Activated T-helper 2 cell treated with anti-CD3 and anti-CD28 coated beads, Interferon-gamma antibody, Interleukin-2, Interleukin-4, amounts not matched to agents 10 μg/mL and 5 μg/mL and 100 μg/mL, durations not matched to agents 14 hours and 24 hours and 36 hours (primary cell): ENCODE measurements at regions not wholly inside any gene's neighbourhood (a gene's known extent, or its start where the extent isn't known, plus 50 kb on each side); places are given as distances from the start of the nearest gene placed in this dataset.
"Not testable (repeated sequence)": the region's sequence is repeated elsewhere in the genome, so short reads cannot be mapped to it uniquely, and the experiment has no call there.

Source experiments
- DNase-seq: peaks from one replicate; pipeline ENCODE4 v3.0.0; 2021; ENCODE audit warnings: low spot score
- H3K27ac Mint-ChIP-seq: one replicate; pipeline ENCODE4 v1.8.0; 2021; ENCODE audit warnings: mixed read lengths
- H3K27me3 Mint-ChIP-seq: one replicate; pipeline ENCODE4 v1.8.0; 2021; ENCODE audit warnings: low read depth, mixed read lengths
- H3K36me3 Mint-ChIP-seq: one replicate; pipeline ENCODE4 v1.8.0; 2021; ENCODE audit warnings: low read depth, mixed read lengths
- H3K4me1 Mint-ChIP-seq: one replicate; pipeline ENCODE4 v1.8.0; 2021; ENCODE audit warnings: low read depth, mixed read lengths
- H3K4me3 Mint-ChIP-seq: one replicate; pipeline ENCODE4 v1.8.0; 2021; ENCODE audit warnings: low read depth, mild to moderate bottlenecking, moderate library complexity, mixed read lengths
- H3K9me3 Mint-ChIP-seq: one replicate; pipeline ENCODE4 v1.8.0; 2021; ENCODE audit warnings: mixed read lengths
- intact Hi-C: fragments of 100-400 bp; cut with micrococcal nuclease; formaldehyde crosslinking; loops from one replicate; pipeline ENCODE4 v1.15.1; 2023

GRCh38 chr6:54493138-54493537 is 184.9 kb downstream of the TINAG start:
- H3K36me3 Mint-ChIP-seq = no peaks in the 10 kb centered on the region
- intact Hi-C loops = no loop called here

GRCh38 chr6:54503144-54503543 is 194.9 kb downstream of the TINAG start:
- DNase-seq = no peak
- no peak overlapping the region for H3K4me3 Mint-ChIP-seq
- peaks cover 22% of the 10 kb centered on the region for H3K9me3 Mint-ChIP-seq
- H3K27me3 Mint-ChIP-seq = no peaks in the 10 kb centered on the region
- intact Hi-C loops = no loop called here
- no peaks in the 10 kb centered on the region for H3K4me1 Mint-ChIP-seq
- H3K36me3 Mint-ChIP-seq = no peaks in the 10 kb centered on the region
- H3K27ac Mint-ChIP-seq = no peak overlapping the region

More at GRCh38 chr6:54493138-54493537, 184.9 kb downstream of the TINAG start:
- Mint-ChIP-seq H3K4me1 (no peaks in the 10 kb centered on the region), H3K27me3 (no peaks in the 10 kb centered on the region), H3K27ac (no peak overlapping the region), H3K9me3 (peaks cover 48% of the 10 kb centered on the region), H3K4me3 (no peak overlapping the region)
- no peak for DNase-seq

GRCh38 chr6:54515013-54515412 is 206.8 kb downstream of the TINAG start:
- no peaks in the 10 kb centered on the region for H3K36me3 Mint-ChIP-seq
- peaks cover 5% of the 10 kb centered on the region for H3K9me3 Mint-ChIP-seq
- H3K4me3 Mint-ChIP-seq = no peak overlapping the region
- no peak for DNase-seq
- intact Hi-C loops = no loop called here
- no peaks in the 10 kb centered on the region for H3K27me3 Mint-ChIP-seq
- no peaks in the 10 kb centered on the region for H3K4me1 Mint-ChIP-seq
- no peak overlapping the region for H3K27ac Mint-ChIP-seq

- no peaks in the 10 kb centered on the region for H3K36me3 Mint-ChIP-seq
- intact Hi-C loops = no loop called here
- H3K4me3 Mint-ChIP-seq = no peak overlapping the region
These were observed 207.5 kb downstream of the TINAG start for GRCh38 chr6:54515713-54516112.

GRCh38 chr6:54516321-54516720 is 208.1 kb downstream of the TINAG start:
- no peaks in the 10 kb centered on the region for H3K36me3 Mint-ChIP-seq
- H3K27me3 Mint-ChIP-seq = no peaks in the 10 kb centered on the region
- H3K4me3 Mint-ChIP-seq = no peak overlapping the region
- H3K9me3 Mint-ChIP-seq = peaks cover 10% of the 10 kb centered on the region
- no peak overlapping the region for H3K27ac Mint-ChIP-seq
- H3K4me1 Mint-ChIP-seq = no peaks in the 10 kb centered on the region
- intact Hi-C loops = no loop called here
- DNase-seq = no peak

More at GRCh38 chr6:54515713-54516112, 207.5 kb downstream of the TINAG start:
- DNase-seq = no peak
- H3K4me1 Mint-ChIP-seq = no peaks in the 10 kb centered on the region
- H3K27me3 Mint-ChIP-seq = no peaks in the 10 kb centered on the region
- peaks cover 8% of the 10 kb centered on the region for H3K9me3 Mint-ChIP-seq
- H3K27ac Mint-ChIP-seq = no peak overlapping the region

- intact Hi-C loops = no loop called here
- no peaks in the 10 kb centered on the region for H3K27me3 Mint-ChIP-seq
- no peaks in the 10 kb centered on the region for H3K36me3 Mint-ChIP-seq
- DNase-seq = no peak
- no peaks in the 10 kb centered on the region for H3K4me1 Mint-ChIP-seq
- no peak overlapping the region for H3K4me3 Mint-ChIP-seq
- peaks cover 10% of the 10 kb centered on the region for H3K9me3 Mint-ChIP-seq
- H3K27ac Mint-ChIP-seq = no peak overlapping the region
These were observed 210.9 kb downstream of the TINAG start for GRCh38 chr6:54519161-54519560.

- Mint-ChIP-seq H3K27ac (no peak overlapping the region), H3K4me1 (no peaks in the 10 kb centered on the region), H3K36me3 (no peaks in the 10 kb centered on the region), H3K9me3 (peaks cover 9% of the 10 kb centered on the region), H3K4me3 (no peak overlapping the region), H3K27me3 (no peaks in the 10 kb centered on the region)
- intact Hi-C loops = no loop called here
- DNase-seq = no peak
These were observed 217.5 kb downstream of the TINAG start for GRCh38 chr6:54525731-54526130.

GRCh38 chr6:54533567-54533966 is 225.3 kb downstream of the TINAG start:
- Mint-ChIP-seq H3K4me1 (no peaks in the 10 kb centered on the region), H3K9me3 (peaks cover 7% of the 10 kb centered on the region), H3K27me3 (no peaks in the 10 kb centered on the region), H3K36me3 (no peaks in the 10 kb centered on the region), H3K27ac (no peak overlapping the region), H3K4me3 (no peak overlapping the region)
- intact Hi-C loops = no loop called here
- no peak for DNase-seq

GRCh38 chr6:54535568-54535967 is 227.3 kb downstream of the TINAG start:
- Mint-ChIP-seq H3K9me3 (no peaks in the 10 kb centered on the region), H3K27me3 (no peaks in the 10 kb centered on the region), H3K4me3 (no peak overlapping the region), H3K36me3 (no peaks in the 10 kb centered on the region), H3K27ac (no peak overlapping the region), H3K4me1 (no peaks in the 10 kb centered on the region)
- intact Hi-C loops = no loop called here
- no peak for DNase-seq

GRCh38 chr6:54541541-54541940 is 233.3 kb downstream of the TINAG start:
- H3K27ac Mint-ChIP-seq = no peak overlapping the region
- no peaks in the 10 kb centered on the region for H3K36me3 Mint-ChIP-seq
- intact Hi-C loops = no loop called here
- no peaks in the 10 kb centered on the region for H3K4me1 Mint-ChIP-seq
- peaks cover 12% of the 10 kb centered on the region for H3K9me3 Mint-ChIP-seq
- no peak for DNase-seq
- no peaks in the 10 kb centered on the region for H3K27me3 Mint-ChIP-seq
- no peak overlapping the region for H3K4me3 Mint-ChIP-seq

GRCh38 chr6:54559136-54559535 is 250.9 kb downstream of the TINAG start:
- Mint-ChIP-seq H3K36me3 (no peaks in the 10 kb centered on the region), H3K27me3 (no peaks in the 10 kb centered on the region), H3K4me1 (no peaks in the 10 kb centered on the region), H3K4me3 (no peak overlapping the region), H3K9me3 (peaks cover 23% of the 10 kb centered on the region), H3K27ac (no peak overlapping the region)
- intact Hi-C loops = no loop called here
- DNase-seq = no peak

- H3K27me3 Mint-ChIP-seq, DNase-seq, H3K4me3 Mint-ChIP-seq, H3K36me3 Mint-ChIP-seq, H3K4me1 Mint-ChIP-seq, intact Hi-C loops, H3K27ac Mint-ChIP-seq: not testable (repeated sequence)
- peaks cover 20% of the 10 kb centered on the region for H3K9me3 Mint-ChIP-seq
These were observed 255.9 kb downstream of the TINAG start for GRCh38 chr6:54564188-54564587.

- Mint-ChIP-seq H3K4me3 (no peak overlapping the region), H3K4me1 (no peaks in the 10 kb centered on the region), H3K9me3 (peaks cover 8% of the 10 kb centered on the region), H3K27me3 (no peaks in the 10 kb centered on the region), H3K36me3 (no peaks in the 10 kb centered on the region), H3K27ac (no peak overlapping the region)
- no peak for DNase-seq
- intact Hi-C loops = no loop called here
These were observed 266.4 kb downstream of the TINAG start for GRCh38 chr6:54574671-54575070.

- H3K9me3 Mint-ChIP-seq = peaks cover 7% of the 10 kb centered on the region
- H3K36me3 Mint-ChIP-seq = no peaks in the 10 kb centered on the region
- H3K4me1 Mint-ChIP-seq = no peaks in the 10 kb centered on the region
- no peak overlapping the region for H3K27ac Mint-ChIP-seq
- DNase-seq = no peak
- H3K27me3 Mint-ChIP-seq = no peaks in the 10 kb centered on the region
- intact Hi-C loops = no loop called here
- H3K4me3 Mint-ChIP-seq = no peak overlapping the region
These were observed 268.3 kb upstream of the FAM83B start for GRCh38 chr6:54578261-54578660.
